ENCODE measurements at regions not wholly inside any gene's neighbourhood (a gene's known extent, or its start where the extent isn't known, plus 50 kb on each side); places are given as distances from the start of the nearest gene placed in this dataset.

GRCh38 chr10:94282369-94282768 is 80.4 kb downstream of the NOC3L start:
- Histone ChIP-seq H3K4me3 (replicated peaks; ENCODE audit: insufficient read depth, low read length) (no peak overlapping the region), H3K27ac (replicated peaks) (no peak overlapping the region), H3K27me3 (ENCODE audit: insufficient read depth, poor library complexity, severe bottlenecking) (peaks cover 5% of the 10 kb centered on the region)
- no peak for DNase-seq (ENCODE audit: low read depth in 1 of 2, low spot score in 1 of 2)
- no peak for TF ChIP-seq REST (IDR thresholded peaks at IDR 0.05; ENCODE audit: insufficient replicate concordance, low read depth)
- no peak for TF ChIP-seq GABPA (IDR thresholded peaks at IDR 0.05; ENCODE audit: low read depth)
- no peak for TF ChIP-seq SPI1 (IDR thresholded peaks at IDR 0.05; ENCODE audit: borderline replicate concordance, low read depth)
